Activated CD4-positive, alpha-beta T cell treated with anti-CD3 and anti-CD28 coated beads for 48 hours (primary cell): ENCODE measurements at regions not wholly inside any gene's neighbourhood (a gene's known extent, or its start where the extent isn't known, plus 50 kb on each side); places are given as distances from the start of the nearest gene placed in this dataset.

Experiments
- DNase-seq: peaks from one replicate; pipeline ENCODE4 v3.0.0-alpha.2; 2020

GRCh38 chr10:125513429-125514182, 169.4 kb downstream of the TEX36 start:
- DNase-seq, result no peak

GRCh38 chr10:125510998-125511397, 172.0 kb downstream of the TEX36 start:
- DNase-seq, result no peak

GRCh38 chr10:125505648-125506047, 177.3 kb downstream of the TEX36 start:
- no peak for DNase-seq

GRCh38 chr10:125502276-125502675, 180.7 kb downstream of the TEX36 start:
- DNase-seq, result no peak

- no peak for DNase-seq
Observed at GRCh38 chr10:125495386-125495785, 187.6 kb downstream of the TEX36 start.

GRCh38 chr10:125494651-125495239, 188.2 kb downstream of the TEX36 start:
- no peak for DNase-seq

GRCh38 chr10:125491381-125491780, 191.6 kb downstream of the TEX36 start:
- no peak for DNase-seq

- no peak for DNase-seq
Observed at GRCh38 chr10:125489731-125490130, 193.2 kb downstream of the TEX36 start.

- DNase-seq, result no peak
Observed at GRCh38 chr10:125485665-125486064, 197.3 kb downstream of the TEX36 start.

- no peak for DNase-seq
Observed at GRCh38 chr10:125484035-125484732, 198.8 kb downstream of the TEX36 start.

- no peak for DNase-seq
Observed at GRCh38 chr10:125482637-125483036, 200.3 kb downstream of the TEX36 start.

- no peak for DNase-seq
Observed at GRCh38 chr10:125482108-125482507, 200.9 kb downstream of the TEX36 start.

GRCh38 chr10:125479059-125479458, 203.9 kb downstream of the TEX36 start:
- no peak for DNase-seq

- DNase-seq, result no peak
Observed at GRCh38 chr10:125475815-125476214, 207.1 kb downstream of the TEX36 start.

- DNase-seq, result no peak
Observed at GRCh38 chr10:125473143-125473793, 209.7 kb downstream of the TEX36 start.

GRCh38 chr10:125472010-125472607, 210.9 kb downstream of the TEX36 start:
- no peak for DNase-seq

GRCh38 chr10:125468278-125468677, 214.7 kb downstream of the TEX36 start:
- DNase-seq, result no peak

- no peak for DNase-seq
Observed at GRCh38 chr10:125466685-125467084, 216.3 kb downstream of the TEX36 start.

GRCh38 chr10:125462845-125463244, 220.1 kb downstream of the TEX36 start:
- no peak for DNase-seq

- no peak for DNase-seq
Observed at GRCh38 chr10:125460326-125460725, 222.6 kb downstream of the TEX36 start.

- no peak for DNase-seq
Observed at GRCh38 chr10:125457406-125457805, 225.6 kb downstream of the TEX36 start.

- no peak for DNase-seq
Observed at GRCh38 chr10:125455855-125456254, 227.1 kb downstream of the TEX36 start.

GRCh38 chr10:125455431-125455830, 227.5 kb downstream of the TEX36 start:
- no peak for DNase-seq
